Peyer's patch (tissue), 4 donors: ENCODE measurements at regions not wholly inside any gene's neighbourhood (a gene's known extent, or its start where the extent isn't known, plus 50 kb on each side); places are given as distances from the start of the nearest gene placed in this dataset.

Experiments
- POLR2A ChIP-seq, 2 donors: fragments of 450-650 bp; IDR thresholded peaks; one replicate each; pipeline ENCODE4 v1.5.1; 2017; ENCODE audit warnings: antibody characterized with exemption in 2 of 2, mild to moderate bottlenecking in 2 of 2, moderate library complexity in 2 of 2
- TF ChIP-seq, protein P1 (sequence below), 6 experiments: fragments of 450-650 bp in 4 of 6; fragments of 200-600 bp in 2 of 6; sonication (generic) in 1 of 6; IDR thresholded peaks; one replicate each; pipeline ENCODE4 v1.5.1; 2017 to 2019; ENCODE audit warnings: antibody characterized with exemption in 6 of 6, mild to moderate bottlenecking in 3 of 6, moderate library complexity in 1 of 6

DNA sequence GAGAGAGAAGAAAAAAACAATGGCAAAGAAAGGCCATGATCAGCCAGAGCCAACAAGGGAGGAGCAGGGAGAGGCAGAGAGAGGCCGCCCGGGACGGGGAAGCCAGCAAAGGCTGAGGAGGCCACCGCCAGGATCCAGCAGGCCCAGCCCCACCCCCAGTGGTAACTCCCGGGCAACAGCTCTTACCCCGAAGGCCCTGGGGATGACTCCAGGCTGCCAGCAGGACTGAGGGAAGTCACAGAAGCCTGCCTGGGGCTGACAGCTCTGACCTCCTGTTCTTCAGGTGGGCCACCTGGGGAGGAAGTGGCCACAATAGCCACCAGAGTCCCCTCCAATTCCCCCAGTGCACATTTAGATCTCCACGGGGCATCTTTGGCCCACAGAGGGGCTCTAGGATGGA, 184.3 kb upstream of the LINGO1 start:
- no peak for TF ChIP-seq POLR2A (IDR thresholded peaks at IDR 0.05)
- TF ChIP-seq, protein P1, sequence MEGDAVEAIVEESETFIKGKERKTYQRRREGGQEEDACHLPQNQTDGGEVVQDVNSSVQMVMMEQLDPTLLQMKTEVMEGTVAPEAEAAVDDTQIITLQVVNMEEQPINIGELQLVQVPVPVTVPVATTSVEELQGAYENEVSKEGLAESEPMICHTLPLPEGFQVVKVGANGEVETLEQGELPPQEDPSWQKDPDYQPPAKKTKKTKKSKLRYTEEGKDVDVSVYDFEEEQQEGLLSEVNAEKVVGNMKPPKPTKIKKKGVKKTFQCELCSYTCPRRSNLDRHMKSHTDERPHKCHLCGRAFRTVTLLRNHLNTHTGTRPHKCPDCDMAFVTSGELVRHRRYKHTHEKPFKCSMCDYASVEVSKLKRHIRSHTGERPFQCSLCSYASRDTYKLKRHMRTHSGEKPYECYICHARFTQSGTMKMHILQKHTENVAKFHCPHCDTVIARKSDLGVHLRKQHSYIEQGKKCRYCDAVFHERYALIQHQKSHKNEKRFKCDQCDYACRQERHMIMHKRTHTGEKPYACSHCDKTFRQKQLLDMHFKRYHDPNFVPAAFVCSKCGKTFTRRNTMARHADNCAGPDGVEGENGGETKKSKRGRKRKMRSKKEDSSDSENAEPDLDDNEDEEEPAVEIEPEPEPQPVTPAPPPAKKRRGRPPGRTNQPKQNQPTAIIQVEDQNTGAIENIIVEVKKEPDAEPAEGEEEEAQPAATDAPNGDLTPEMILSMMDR (IDR thresholded peaks at IDR 0.05): no peak
